CD4-positive, CD25-positive, alpha-beta regulatory T cell (primary cell): ENCODE measurements at regions not wholly inside any gene's neighbourhood (a gene's known extent, or its start where the extent isn't known, plus 50 kb on each side); places are given as distances from the start of the nearest gene placed in this dataset.
A peak's percentile ranks its signal among the peaks of the same experiment; 100 is the strongest.

Experiments used
- ATAC-seq, 2 donors: fragments of 150-1000 bp; cut with Tn5 transposase; one replicate each; pipeline ENCODE4 v1.10.0; 2021; ENCODE audit warnings: low read depth in 2 of 2, moderate number of reproducible peaks in 2 of 2, moderate library complexity in 1 of 2
- DNase-seq, 3 donors: peaks; one replicate each; pipeline versions ENCODE4 v3.0.0 to v3.0.0-alpha.2; 2012 to 2022; ENCODE audit warnings: mixed read lengths in 1 of 3
- H3K27ac ChIP-seq: one replicate; pipeline ENCODE4 v1.7.0; 2013; ENCODE audit warnings: mild to moderate bottlenecking, low read length; ENCODE audit not compliant: insufficient read depth, poor library complexity, severe bottlenecking
- H3K27me3 ChIP-seq: one replicate; pipeline ENCODE4 v1.7.0; 2013; ENCODE audit warnings: low read length; ENCODE audit not compliant: control insufficient read depth, insufficient read depth
- H3K36me3 ChIP-seq: one replicate; pipeline ENCODE4 v1.7.0; 2013; ENCODE audit warnings: mild to moderate bottlenecking, low read length, moderate library complexity; ENCODE audit not compliant: control insufficient read depth, insufficient read depth
- H3K4me1 ChIP-seq: 2 replicates; pipeline ENCODE4 v1.7.0; 2013; ENCODE audit warnings: mild to moderate bottlenecking, low read length; ENCODE audit not compliant: insufficient read depth, control insufficient read depth, poor library complexity, severe bottlenecking
- H3K4me3 ChIP-seq: one replicate; pipeline ENCODE4 v1.7.0; 2013; ENCODE audit warnings: low read depth, mild to moderate bottlenecking, low read length, moderate library complexity
- H3K9me3 ChIP-seq, 2 experiments: 1 replicate in 1 of 2; 2 replicates in 1 of 2; pipeline ENCODE4 v1.7.0; 2013; ENCODE audit warnings: low read length in 2 of 2, mild to moderate bottlenecking in 1 of 2, moderate library complexity in 1 of 2; ENCODE audit not compliant: control insufficient read depth in 2 of 2
- H3K27ac Mint-ChIP-seq, 3 donors: one replicate each; pipeline ENCODE4 v1.8.0; 2020 to 2022; ENCODE audit warnings: mild to moderate bottlenecking in 3 of 3, mixed read lengths in 3 of 3, moderate library complexity in 2 of 3
- H3K27me3 Mint-ChIP-seq: one replicate; pipeline ENCODE4 v1.8.0; 2022; ENCODE audit warnings: mild to moderate bottlenecking, mixed read lengths
- H3K36me3 Mint-ChIP-seq: one replicate; pipeline ENCODE4 v1.8.0; 2020; ENCODE audit warnings: mixed read lengths
- H3K4me1 Mint-ChIP-seq, 4 donors: one replicate each; pipeline ENCODE4 v1.8.0; 2020 to 2022; ENCODE audit warnings: mixed read lengths in 4 of 4, mild to moderate bottlenecking in 1 of 4
- H3K4me3 Mint-ChIP-seq, 4 donors: one replicate each; pipeline ENCODE4 v1.8.0; 2020 to 2022; ENCODE audit warnings: mild to moderate bottlenecking in 4 of 4, mixed read lengths in 4 of 4, moderate library complexity in 3 of 4
- H3K9me3 Mint-ChIP-seq, 7 donors: one replicate each; pipeline ENCODE4 v1.8.0; 2020 to 2022; ENCODE audit warnings: mixed read lengths in 7 of 7, mild to moderate bottlenecking in 3 of 7, moderate library complexity in 2 of 7

DNA sequence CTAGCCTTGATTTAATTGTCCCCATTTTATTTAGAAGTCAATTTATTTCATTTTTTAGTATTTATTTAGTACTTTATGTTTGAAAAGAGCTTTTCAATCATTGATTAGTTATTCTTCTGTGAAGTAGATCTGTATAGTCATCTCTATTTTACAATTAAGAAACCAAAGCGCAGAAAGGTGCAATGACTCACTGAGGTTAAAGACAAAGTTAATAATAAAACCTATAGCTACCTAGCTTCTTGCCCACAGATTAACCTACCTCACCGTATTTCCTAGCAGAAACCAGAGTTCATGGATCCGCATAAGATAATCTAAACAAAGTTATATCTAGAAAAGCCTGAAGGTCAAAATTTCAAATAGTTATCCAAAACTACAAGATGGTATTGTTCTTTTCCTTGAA, 176.4 kb downstream of the GRIN2B start:
- Mint-ChIP-seq H3K27ac (no peak overlapping the region), H3K4me1 (no peaks in the 10 kb centered on the region), H3K36me3 (no peaks in the 10 kb centered on the region), H3K4me3 (no peak overlapping the region), H3K27me3 (no peaks in the 10 kb centered on the region), H3K9me3 (no peaks in the 10 kb centered on the region)
- Histone ChIP-seq H3K27me3 (no peaks in the 10 kb centered on the region), H3K9me3 (no peaks in the 10 kb centered on the region), H3K4me1 (no peaks in the 10 kb centered on the region), H3K27ac (no peak overlapping the region), H3K36me3 (no peaks in the 10 kb centered on the region), H3K4me3 (no peak overlapping the region)
- ATAC-seq (no peak), DNase-seq (no peak)

DNA sequence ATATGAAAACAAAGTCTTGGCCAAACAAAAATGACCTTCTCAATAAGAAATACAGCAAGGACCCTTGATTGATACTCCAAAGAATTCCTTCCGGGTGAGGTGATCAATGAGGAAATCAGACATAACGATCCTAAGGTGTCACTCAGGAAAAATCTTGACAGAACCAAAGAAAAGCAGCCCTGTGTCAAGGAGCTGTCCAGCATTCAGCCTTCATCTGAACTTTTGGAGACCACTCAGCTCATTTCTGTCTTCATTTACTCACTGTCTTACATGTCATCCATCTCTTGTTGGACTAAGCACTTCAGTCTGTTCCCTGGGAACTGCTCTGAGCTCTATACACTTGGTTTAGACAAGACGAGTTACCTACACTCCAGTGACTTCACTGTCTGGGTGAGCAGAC, 179.9 kb downstream of the GRIN2B start:
- no peak for ATAC-seq
- no peak overlapping the region for H3K4me3 ChIP-seq
- no peak for DNase-seq
- Mint-ChIP-seq H3K27me3 (no peaks in the 10 kb centered on the region), H3K36me3 (no peaks in the 10 kb centered on the region), H3K9me3 (peaks cover 0 to 3% (median 0%) of the 10 kb centered on the region in 7 donors), H3K4me1 (no peaks in the 10 kb centered on the region), H3K4me3 (no peak overlapping the region), H3K27ac (no peak overlapping the region)
- no peaks in the 10 kb centered on the region for H3K4me1 ChIP-seq
- no peak overlapping the region for H3K27ac ChIP-seq
- no peaks in the 10 kb centered on the region for H3K9me3 ChIP-seq
- no peaks in the 10 kb centered on the region for H3K36me3 ChIP-seq
- no peaks in the 10 kb centered on the region for H3K27me3 ChIP-seq

DNA sequence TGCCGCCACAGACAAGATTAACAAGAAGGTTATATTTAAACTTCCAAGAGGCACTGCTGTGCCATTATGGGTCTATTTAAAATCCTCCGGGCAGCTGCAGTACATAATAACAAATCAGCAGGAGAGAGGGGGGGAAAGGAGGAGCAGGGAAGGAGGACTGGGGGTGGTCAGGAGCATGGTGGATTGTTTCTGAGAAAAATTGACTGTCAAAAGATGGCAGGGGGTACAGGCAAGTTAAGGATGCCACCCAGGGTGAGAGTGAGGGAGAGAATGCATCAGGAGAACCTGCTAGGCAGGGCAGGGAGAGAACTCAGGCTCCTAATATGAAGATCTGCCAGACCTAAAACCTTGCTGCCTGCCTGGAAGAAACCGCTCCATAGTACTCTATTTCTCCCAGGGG, 181.8 kb downstream of the GRIN2B start:
- Histone ChIP-seq H3K4me3 (no peak overlapping the region), H3K27ac (no peak overlapping the region), H3K27me3 (no peaks in the 10 kb centered on the region), H3K36me3 (no peaks in the 10 kb centered on the region), H3K9me3 (no peaks in the 10 kb centered on the region), H3K4me1 (no peaks in the 10 kb centered on the region)
- no peak overlapping the region for H3K27ac Mint-ChIP-seq
- no peak overlapping the region for H3K4me3 Mint-ChIP-seq
- H3K36me3 Mint-ChIP-seq: no peaks in the 10 kb centered on the region
- ATAC-seq (no peak), DNase-seq (no peak)
- peaks cover 0 to 5% (median 0%) of the 10 kb centered on the region in 7 donors for H3K9me3 Mint-ChIP-seq
- H3K27me3 Mint-ChIP-seq: no peaks in the 10 kb centered on the region
- H3K4me1 Mint-ChIP-seq: no peaks in the 10 kb centered on the region

DNA sequence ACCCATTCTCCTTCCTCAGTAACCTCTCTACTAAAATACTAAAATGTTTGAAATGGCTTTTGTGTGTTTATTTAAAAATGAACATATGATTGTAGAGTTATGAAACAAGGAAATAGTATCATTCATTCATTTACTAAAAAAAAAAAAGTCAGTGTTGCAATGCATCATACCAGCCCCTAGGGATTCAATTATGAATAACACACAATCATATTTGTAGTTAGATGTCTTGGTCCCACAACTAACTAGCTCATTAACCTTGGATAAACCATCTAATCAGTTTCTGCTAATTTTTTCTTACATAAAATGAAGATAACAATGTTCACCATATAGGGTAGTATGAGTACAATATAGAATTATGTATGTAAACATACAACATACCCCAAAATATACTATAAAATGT, 183.2 kb downstream of the GRIN2B start:
- no peak overlapping the region for H3K27ac Mint-ChIP-seq
- ATAC-seq (no peak), DNase-seq (no peak)
- Histone ChIP-seq H3K36me3 (no peaks in the 10 kb centered on the region), H3K9me3 (no peaks in the 10 kb centered on the region), H3K4me1 (no peaks in the 10 kb centered on the region), H3K4me3 (no peak overlapping the region), H3K27ac (no peak overlapping the region), H3K27me3 (no peaks in the 10 kb centered on the region)
- H3K4me1 Mint-ChIP-seq: no peaks in the 10 kb centered on the region
- peaks cover 0 to 5% (median 0%) of the 10 kb centered on the region in 7 donors for H3K9me3 Mint-ChIP-seq
- no peak overlapping the region for H3K4me3 Mint-ChIP-seq
- no peaks in the 10 kb centered on the region for H3K27me3 Mint-ChIP-seq
- no peaks in the 10 kb centered on the region for H3K36me3 Mint-ChIP-seq

DNA sequence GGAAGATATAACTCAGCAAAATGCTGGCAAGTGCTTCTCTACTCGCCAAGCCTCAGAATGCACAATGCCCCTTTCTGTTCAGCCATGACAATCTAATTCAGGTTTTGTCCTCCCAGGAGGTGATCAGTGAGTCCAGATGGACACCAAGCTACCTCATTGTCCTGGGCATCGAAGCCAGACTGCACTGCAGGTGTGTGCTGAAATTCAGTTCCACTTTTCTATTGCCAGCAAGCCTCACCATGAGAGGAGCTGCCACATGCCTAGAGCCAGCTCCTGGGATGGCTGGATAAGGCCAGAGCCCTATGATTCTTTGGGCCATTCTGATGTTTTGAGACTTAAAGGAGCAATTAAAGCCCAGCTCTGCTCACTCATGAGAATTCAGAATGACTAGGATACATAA, 186.7 kb downstream of the GRIN2B start:
- Mint-ChIP-seq H3K4me3 (no peak overlapping the region), H3K9me3 (peaks cover 0 to 5% (median 1%) of the 10 kb centered on the region in 7 donors), H3K4me1 (no peaks in the 10 kb centered on the region)

DNA sequence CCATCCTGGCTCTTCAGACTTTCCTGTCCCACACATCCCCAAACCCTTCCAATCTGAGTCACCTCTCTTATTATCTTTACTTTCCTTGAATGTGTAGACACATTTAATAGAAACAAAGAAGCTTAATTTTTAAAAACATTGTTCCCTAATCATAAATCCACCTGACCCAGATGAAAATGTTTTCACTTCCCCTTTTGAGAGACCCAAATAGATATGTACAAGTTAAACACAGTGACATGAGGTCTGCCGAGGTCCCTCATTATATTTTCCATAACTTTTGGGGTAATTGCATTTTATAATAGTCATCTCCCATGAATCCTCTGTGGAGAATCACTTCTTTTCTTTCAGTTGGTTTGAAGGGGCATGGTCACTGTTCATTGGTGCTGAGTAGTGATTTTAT, 191.1 kb downstream of the GRIN2B start:
- peak overlapping the region in 1 of 3 donors; percentile 40 for H3K27ac Mint-ChIP-seq
- H3K27me3 ChIP-seq: no peaks in the 10 kb centered on the region

More for the DNA sequence above, 186.7 kb downstream of the GRIN2B start:
- H3K4me3 ChIP-seq: no peak overlapping the region
- no peaks in the 10 kb centered on the region for H3K36me3 Mint-ChIP-seq
- H3K27ac ChIP-seq: no peak overlapping the region
- ATAC-seq (no peak), DNase-seq (no peak)
- no peaks in the 10 kb centered on the region for H3K4me1 ChIP-seq
- H3K27me3 Mint-ChIP-seq: no peaks in the 10 kb centered on the region
- H3K36me3 ChIP-seq: no peaks in the 10 kb centered on the region
- H3K9me3 ChIP-seq: peaks cover 0 to 2% of the 10 kb centered on the region in 2 experiments
- H3K27me3 ChIP-seq: no peaks in the 10 kb centered on the region
- no peak overlapping the region for H3K27ac Mint-ChIP-seq

DNA sequence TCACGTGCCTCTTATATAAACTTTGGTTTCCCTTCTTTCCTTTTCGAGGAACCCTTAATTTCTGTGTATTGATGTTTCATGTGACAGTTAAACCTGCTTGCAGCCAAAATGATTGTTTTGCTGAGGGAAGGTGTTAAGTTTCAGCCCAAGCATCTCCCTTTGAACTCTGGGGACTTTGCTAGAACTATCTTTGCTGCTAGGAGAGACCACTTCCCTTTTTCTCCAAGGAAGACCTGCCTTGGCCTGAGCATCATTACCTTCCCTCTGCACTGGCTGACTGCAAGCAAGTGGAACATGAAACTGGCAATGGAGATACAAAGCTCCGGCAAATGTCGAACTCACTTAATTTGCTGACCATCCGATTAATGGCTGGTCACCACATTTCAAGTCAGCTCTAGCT, 192.8 kb downstream of the GRIN2B start:
- H3K27ac Mint-ChIP-seq: no peak overlapping the region
- Histone ChIP-seq H3K4me1 (no peaks in the 10 kb centered on the region), H3K27me3 (no peaks in the 10 kb centered on the region), H3K9me3 (peaks cover 0 to 2% of the 10 kb centered on the region in 2 experiments), H3K27ac (no peak overlapping the region), H3K36me3 (no peaks in the 10 kb centered on the region), H3K4me3 (no peak overlapping the region)
- H3K36me3 Mint-ChIP-seq: no peaks in the 10 kb centered on the region
- peaks cover 0 to 3% (median 0%) of the 10 kb centered on the region in 7 donors for H3K9me3 Mint-ChIP-seq
- no peaks in the 10 kb centered on the region for H3K4me1 Mint-ChIP-seq
- no peak for DNase-seq
- no peaks in the 10 kb centered on the region for H3K27me3 Mint-ChIP-seq
- no peak for ATAC-seq
- no peak overlapping the region for H3K4me3 Mint-ChIP-seq

More for the DNA sequence above, 191.1 kb downstream of the GRIN2B start:
- ATAC-seq (no peak), DNase-seq (no peak)
- H3K27ac ChIP-seq: no peak overlapping the region
- Mint-ChIP-seq H3K4me1 (no peaks in the 10 kb centered on the region), H3K27me3 (no peaks in the 10 kb centered on the region), H3K36me3 (no peaks in the 10 kb centered on the region), H3K9me3 (peaks cover 0 to 2% (median 0%) of the 10 kb centered on the region in 7 donors), H3K4me3 (no peak overlapping the region)
- H3K4me3 ChIP-seq: no peak overlapping the region
- peaks cover 0 to 2% of the 10 kb centered on the region in 2 experiments for H3K9me3 ChIP-seq
- H3K4me1 ChIP-seq: no peaks in the 10 kb centered on the region
- no peaks in the 10 kb centered on the region for H3K36me3 ChIP-seq

DNA sequence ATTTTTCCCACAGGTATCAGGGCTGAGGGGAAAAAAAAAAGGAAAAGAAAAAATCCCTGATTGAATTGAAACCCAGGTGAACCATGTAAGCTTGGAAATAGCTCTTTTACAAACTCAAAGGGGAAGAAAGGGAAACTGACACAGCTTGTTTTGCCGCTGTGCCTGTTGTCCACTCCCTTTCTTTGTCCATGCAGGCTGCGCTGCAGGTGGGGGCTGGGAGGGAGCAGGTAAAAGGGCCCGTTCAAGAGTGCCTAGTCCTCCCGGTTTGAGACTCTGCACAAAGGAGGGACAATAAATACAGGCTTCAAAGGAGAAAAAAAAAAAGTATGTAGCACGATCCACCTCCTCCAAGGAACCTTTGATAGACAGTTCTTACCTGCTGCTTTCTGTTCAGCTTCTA, 194.8 kb downstream of the GRIN2B start:
- peaks cover 0 to 3% (median 0%) of the 10 kb centered on the region in 7 donors for H3K9me3 Mint-ChIP-seq
- DNase-seq (no peak), ATAC-seq (no peak)
- Histone ChIP-seq H3K27me3 (no peaks in the 10 kb centered on the region), H3K4me1 (no peaks in the 10 kb centered on the region), H3K4me3 (no peak overlapping the region), H3K27ac (no peak overlapping the region), H3K9me3 (no peaks in the 10 kb centered on the region), H3K36me3 (no peaks in the 10 kb centered on the region)
- no peaks in the 10 kb centered on the region for H3K36me3 Mint-ChIP-seq
- H3K4me1 Mint-ChIP-seq: no peaks in the 10 kb centered on the region
- H3K27me3 Mint-ChIP-seq: no peaks in the 10 kb centered on the region
- H3K4me3 Mint-ChIP-seq: no peak overlapping the region
- H3K27ac Mint-ChIP-seq: no peak overlapping the region
